GM23338 (cell line): ENCODE measurements at regions not wholly inside any gene's neighbourhood (a gene's known extent, or its start where the extent isn't known, plus 50 kb on each side); places are given as distances from the start of the nearest gene placed in this dataset.

ENCODE experiments used
- ATAC-seq: fragments of 200-7000 bp; cut with Tn5 transposase; 3 replicates; pipeline ENCODE4 v1.9.1; 2020
- DNase-seq: peaks from one replicate; pipeline ENCODE4 v3.0.0-alpha.2; 2015; ENCODE audit warnings: low spot score
- H2AFZ ChIP-seq: fragments of 200-600 bp; sonication (generic); 2 replicates; pipeline ENCODE4 v1.8.0; 2016; ENCODE audit warnings: antibody characterized with exemption, mild to moderate bottlenecking, moderate library complexity
- H3F3A ChIP-seq: fragments of 200-600 bp; sonication (generic); replicated peaks from 2 replicates; pipeline ENCODE4 v1.8.0; 2017; ENCODE audit warnings: antibody characterized with exemption, mixed run types, low read depth
- H3K27ac ChIP-seq: fragments of 200-600 bp; sonication (generic); 2 replicates; pipeline ENCODE4 v1.6.1; 2016; ENCODE audit warnings: low read depth
- H3K27me3 ChIP-seq: fragments of 200-600 bp; sonication (generic); 2 replicates; pipeline ENCODE4 v1.8.0; 2016; ENCODE audit warnings: mild to moderate bottlenecking, mixed run types, moderate library complexity; ENCODE audit not compliant: insufficient read depth
- H3K36me3 ChIP-seq: fragments of 200-600 bp; sonication (generic); 2 replicates; pipeline ENCODE4 v1.8.0; 2016; ENCODE audit warnings: mild to moderate bottlenecking; ENCODE audit not compliant: insufficient read depth
- H3K4me1 ChIP-seq: fragments of 200-600 bp; sonication (generic); 2 replicates; pipeline ENCODE4 v1.8.0; 2016; ENCODE audit warnings: mild to moderate bottlenecking, moderate library complexity; ENCODE audit not compliant: insufficient read depth
- H3K4me2 ChIP-seq: fragments of 200-600 bp; sonication (generic); 2 replicates; pipeline ENCODE4 v1.7.1; 2017; ENCODE audit warnings: mixed run types
- H3K4me3 ChIP-seq: fragments of 200-600 bp; sonication (generic); 2 replicates; pipeline ENCODE4 v1.6.1; 2016; ENCODE audit warnings: mixed run types
- H3K79me2 ChIP-seq: fragments of 200-600 bp; sonication (generic); replicated peaks from 2 replicates; pipeline ENCODE4 v1.8.0; 2017; ENCODE audit warnings: mild to moderate bottlenecking; ENCODE audit not compliant: insufficient read depth
- H3K9me2 ChIP-seq: fragments of 200-600 bp; sonication (generic); 2 replicates; pipeline ENCODE4 v1.8.0; 2017; ENCODE audit not compliant: insufficient read depth
- H4K20me1 ChIP-seq: fragments of 200-600 bp; sonication (generic); replicated peaks from 2 replicates; pipeline ENCODE4 v1.8.0; 2017; ENCODE audit warnings: mild to moderate bottlenecking; ENCODE audit not compliant: insufficient read depth
- H3K27ac Mint-ChIP-seq: 2 replicates; pipeline ENCODE4 v1.8.0; 2020; ENCODE audit warnings: inconsistent platforms, mild to moderate bottlenecking, moderate library complexity, mixed read lengths
- H3K27me3 Mint-ChIP-seq: 3 replicates; pipeline ENCODE4 v1.8.0; 2022; ENCODE audit warnings: low read depth, mild to moderate bottlenecking, moderate library complexity, mixed read lengths, inconsistent platforms; ENCODE audit not compliant: insufficient read depth, poor library complexity
- H3K36me3 Mint-ChIP-seq: 3 replicates; pipeline ENCODE4 v1.8.0; 2021; ENCODE audit warnings: low read depth, mild to moderate bottlenecking, inconsistent platforms, moderate library complexity, mixed read lengths
- H3K4me1 Mint-ChIP-seq: 3 replicates; pipeline ENCODE4 v1.8.0; 2020; ENCODE audit warnings: mild to moderate bottlenecking, inconsistent platforms, mixed read lengths
- H3K4me3 Mint-ChIP-seq: 3 replicates; pipeline ENCODE4 v1.8.0; 2021; ENCODE audit warnings: moderate library complexity, mild to moderate bottlenecking, inconsistent platforms, mixed read lengths
- H3K9me3 Mint-ChIP-seq: 3 replicates; pipeline ENCODE4 v1.8.0; 2020; ENCODE audit warnings: moderate library complexity, mild to moderate bottlenecking, inconsistent platforms, mixed read lengths
- CREB1 ChIP-seq: fragments of 250-450 bp; sonication (Bioruptor Pico); IDR thresholded peaks from 2 replicates; pipeline ENCODE4 v1.5.0; 2020; ENCODE audit warnings: low read depth, mild to moderate bottlenecking, moderate library complexity
- CTCF ChIP-seq, 2 experiments: fragments of 200-600 bp in 1 of 2; sonication (generic) in 1 of 2; conservative IDR thresholded peaks; 2 replicates each; pipeline versions ENCODE4 v1.5.1 to v1.6.1; 2016 to 2017; ENCODE audit warnings: antibody characterized with exemption in 2 of 2, low read depth in 2 of 2, mild to moderate bottlenecking in 2 of 2, moderate library complexity in 1 of 2
- ETS1 ChIP-seq: IDR thresholded peaks from 2 replicates; pipeline ENCODE4 v1.6.1; 2016; ENCODE audit warnings: antibody characterized with exemption
- EZH2 ChIP-seq: fragments of 200-600 bp; sonication (generic); IDR thresholded peaks from one replicate; pipeline ENCODE4 v1.8.0; 2017; ENCODE audit warnings: antibody characterized with exemption, mild to moderate bottlenecking, low read depth; ENCODE audit not compliant: unreplicated experiment
- EZH2phosphoT487 ChIP-seq: fragments of 200-600 bp; sonication (generic); IDR thresholded peaks from one replicate; pipeline ENCODE4 v1.8.1; 2018; ENCODE audit warnings: antibody characterized with exemption; ENCODE audit not compliant: unreplicated experiment
- JUNB ChIP-seq: IDR thresholded peaks from one replicate; pipeline ENCODE4 v1.6.1; 2016; ENCODE audit warnings: antibody characterized with exemption; ENCODE audit not compliant: unreplicated experiment
- NANOG ChIP-seq: IDR thresholded peaks from 2 replicates; pipeline ENCODE4 v1.6.1; 2016; ENCODE audit warnings: antibody characterized with exemption, borderline replicate concordance
- POLR2AphosphoS5 ChIP-seq: IDR thresholded peaks from 2 replicates; pipeline ENCODE4 v1.6.1; 2016; ENCODE audit warnings: antibody characterized with exemption, low read depth
- REST ChIP-seq: IDR thresholded peaks from one replicate; pipeline ENCODE4 v1.6.1; 2018; ENCODE audit warnings: antibody characterized with exemption; ENCODE audit not compliant: unreplicated experiment
- STAT1 ChIP-seq: IDR thresholded peaks from one replicate; pipeline ENCODE4 v1.6.1; 2016; ENCODE audit warnings: antibody characterized with exemption; ENCODE audit not compliant: unreplicated experiment
- ZNF114 ChIP-seq: fragments of 250-450 bp; sonication (Bioruptor Pico); IDR thresholded peaks from 2 replicates; pipeline ENCODE4 v1.5.0; 2020; ENCODE audit warnings: mild to moderate bottlenecking, moderate library complexity
- ZNF331 ChIP-seq: fragments of 250-450 bp; sonication (Bioruptor Pico); IDR thresholded peaks from 2 replicates; pipeline ENCODE4 v1.5.0; 2020; ENCODE audit warnings: low read depth, mild to moderate bottlenecking, moderate library complexity
- ZNF462 ChIP-seq: fragments of 250-450 bp; sonication (Bioruptor Pico); IDR thresholded peaks from 2 replicates; pipeline ENCODE4 v1.5.0; 2020; ENCODE audit warnings: mild to moderate bottlenecking, moderate library complexity

- H3K27ac ChIP-seq, result no peak overlapping the region
- no peak overlapping the region for H3K4me2 ChIP-seq
- Mint-ChIP-seq H3K9me3 (peaks cover 9% of the 10 kb centered on the region), H3K4me1 (no peaks in the 10 kb centered on the region; the same call in 2 of the 3 replicates), H3K4me3 (no peak overlapping the region; the same call in 2 of the 3 replicates), H3K27ac (no peak overlapping the region), H3K27me3 (peaks cover 5% of the 10 kb centered on the region), H3K36me3 (no peaks in the 10 kb centered on the region)
- no peak for TF ChIP-seq CTCF (conservative IDR thresholded peaks at IDR 0.05; ENCODE audit: low read depth in 2 of 2)
- TF ChIP-seq ETS1, result no peak
- TF ChIP-seq ZNF331 (CRISPR knock-in tag), result no peak
- TF ChIP-seq STAT1, result no peak
- TF ChIP-seq POLR2AphosphoS5, result no peak
- no peak for TF ChIP-seq JUNB
- no peak for TF ChIP-seq ZNF462
- TF ChIP-seq ZNF114, result no peak
- TF ChIP-seq EZH2phosphoT487, result no peak
- no peak for TF ChIP-seq NANOG
- TF ChIP-seq CREB1 (CRISPR knock-in tag), result no peak
- no peak for TF ChIP-seq EZH2
- TF ChIP-seq REST, result no peak
- H3K4me3 ChIP-seq, result no peak overlapping the region
- no peaks in the 10 kb centered on the region for H3F3A ChIP-seq
- H3K27me3 ChIP-seq, result no peaks in the 10 kb centered on the region
- H3K9me2 ChIP-seq, result 0 out of 2 replicates have a peak, but pooled peaks cover 2% of the 10 kb centered on the region
- no peak overlapping the region for H2AFZ ChIP-seq
- H3K36me3 ChIP-seq, result no peaks in the 10 kb centered on the region
- DNase-seq (no peak), ATAC-seq (no peak)
- H3K79me2 ChIP-seq, result no peaks in the 10 kb centered on the region
- no peaks in the 10 kb centered on the region for H3K4me1 ChIP-seq
- H4K20me1 ChIP-seq, result no peaks in the 10 kb centered on the region
These were observed 104.0 kb downstream of the FOXL1 start for GRCh38 chr16:86682219-86682904.
